NOMO-1 (cell line): ENCODE measurements at regions not wholly inside any gene's neighbourhood (a gene's known extent, or its start where the extent isn't known, plus 50 kb on each side); places are given as distances from the start of the nearest gene placed in this dataset.
"Not testable (repeated sequence)": the region's sequence is repeated elsewhere in the genome, so short reads cannot be mapped to it uniquely, and the experiment has no call there.

ENCODE experiments used
- DNase-seq, 2 experiments: peaks; one replicate each; lab custom pipeline; 2025; ENCODE audit not compliant: unreplicated experiment in 2 of 2; lab: John Stamatoyannopoulos, UW

GRCh38 chr14:101250948-101251811, 310.1 kb upstream of the DIO3 start:
- no peak for DNase-seq

GRCh38 chr14:101251812-101252442, 309.4 kb upstream of the DIO3 start:
- no peak for DNase-seq

- no peak for DNase-seq
Observed at GRCh38 chr14:101252443-101253214, 308.7 kb upstream of the DIO3 start.

DNA sequence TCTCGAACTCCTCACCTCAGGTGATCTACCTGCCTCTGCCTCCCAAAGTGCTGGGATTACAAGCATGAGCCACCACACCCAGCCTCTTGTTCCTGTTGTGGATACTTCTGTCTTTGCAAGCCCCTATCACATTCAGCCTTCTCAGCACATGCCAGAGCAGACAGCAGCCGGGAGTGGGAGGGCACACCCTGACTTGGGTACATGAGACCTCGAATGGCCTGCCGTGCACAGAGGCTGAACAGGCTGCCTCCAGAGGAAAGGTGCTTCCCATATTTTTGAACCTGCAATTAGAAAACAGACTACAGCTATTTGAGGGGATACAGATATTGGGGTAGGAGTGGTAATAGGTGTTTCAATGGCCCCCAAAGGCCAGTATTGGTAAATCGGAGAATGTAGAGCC, 307.3 kb upstream of the DIO3 start:
- DNase-seq: no peak

GRCh38 chr14:101254805-101255764, 306.2 kb upstream of the DIO3 start:
- DNase-seq: no peak

GRCh38 chr14:101255765-101256125, 305.6 kb upstream of the DIO3 start:
- no peak for DNase-seq

GRCh38 chr14:101256266-101256665, 305.0 kb upstream of the DIO3 start:
- DNase-seq: no peak

- no peak for DNase-seq
Observed at GRCh38 chr14:101257551-101257950, 303.7 kb upstream of the DIO3 start.

DNA sequence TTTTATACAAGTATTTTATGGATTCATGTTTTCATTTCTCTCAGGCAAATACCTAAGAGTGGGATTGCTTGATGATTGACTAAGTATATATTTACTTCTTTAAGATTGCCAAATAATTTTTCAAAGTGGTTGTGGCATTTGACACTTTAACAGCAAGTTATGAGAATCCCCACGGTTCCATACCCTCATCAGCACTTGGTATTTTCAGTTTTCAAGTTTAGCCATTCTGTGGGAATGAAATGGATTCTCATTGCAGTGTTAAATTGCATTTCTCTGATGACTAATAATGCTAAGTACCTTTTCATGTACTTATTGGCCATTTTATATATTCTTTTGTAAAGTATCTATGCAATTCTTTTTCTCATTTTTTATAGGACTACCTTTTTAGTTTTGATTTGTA, 301.5 kb upstream of the DIO3 start:
- no peak for DNase-seq

DNA sequence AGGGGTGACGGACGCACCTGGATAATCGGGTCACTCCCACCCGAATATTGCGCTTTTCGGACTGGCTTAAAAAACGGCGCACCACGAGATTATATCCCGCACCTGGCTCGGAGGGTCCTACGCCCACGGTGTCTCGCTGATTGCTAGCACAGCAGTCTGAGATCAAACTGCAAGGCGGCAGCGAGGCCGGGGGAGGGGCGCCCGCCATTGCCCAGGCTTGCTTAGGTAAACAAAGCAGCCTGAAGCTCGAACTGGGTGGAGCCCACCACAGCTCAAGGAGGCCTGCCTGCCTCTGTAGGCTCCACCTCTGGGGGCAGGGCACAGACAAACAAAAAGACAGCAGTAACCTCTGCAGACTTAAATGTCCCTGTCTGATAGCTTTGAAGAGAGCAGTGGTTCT, 294.9 kb upstream of the DIO3 start:
- DNase-seq: not testable (repeated sequence)

DNA sequence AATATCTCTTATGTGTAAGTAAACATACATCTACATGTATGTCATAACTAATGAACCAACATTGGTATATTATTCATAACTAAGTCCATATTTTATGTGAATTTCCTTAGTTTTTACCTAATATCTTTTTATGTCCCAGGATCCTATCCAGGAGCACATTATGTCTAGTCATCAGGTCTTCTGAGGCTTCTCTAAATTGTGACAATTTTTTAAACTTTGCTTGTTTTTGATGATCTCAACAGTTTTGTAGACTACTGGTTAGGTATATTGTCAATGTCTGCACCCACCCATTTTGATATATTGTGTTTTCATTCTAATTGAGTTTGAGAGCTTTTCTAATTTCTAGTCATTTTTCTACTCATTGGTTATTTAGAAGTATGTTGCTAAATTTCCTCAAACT, 288.2 kb upstream of the DIO3 start:
- DNase-seq: no peak

DNA sequence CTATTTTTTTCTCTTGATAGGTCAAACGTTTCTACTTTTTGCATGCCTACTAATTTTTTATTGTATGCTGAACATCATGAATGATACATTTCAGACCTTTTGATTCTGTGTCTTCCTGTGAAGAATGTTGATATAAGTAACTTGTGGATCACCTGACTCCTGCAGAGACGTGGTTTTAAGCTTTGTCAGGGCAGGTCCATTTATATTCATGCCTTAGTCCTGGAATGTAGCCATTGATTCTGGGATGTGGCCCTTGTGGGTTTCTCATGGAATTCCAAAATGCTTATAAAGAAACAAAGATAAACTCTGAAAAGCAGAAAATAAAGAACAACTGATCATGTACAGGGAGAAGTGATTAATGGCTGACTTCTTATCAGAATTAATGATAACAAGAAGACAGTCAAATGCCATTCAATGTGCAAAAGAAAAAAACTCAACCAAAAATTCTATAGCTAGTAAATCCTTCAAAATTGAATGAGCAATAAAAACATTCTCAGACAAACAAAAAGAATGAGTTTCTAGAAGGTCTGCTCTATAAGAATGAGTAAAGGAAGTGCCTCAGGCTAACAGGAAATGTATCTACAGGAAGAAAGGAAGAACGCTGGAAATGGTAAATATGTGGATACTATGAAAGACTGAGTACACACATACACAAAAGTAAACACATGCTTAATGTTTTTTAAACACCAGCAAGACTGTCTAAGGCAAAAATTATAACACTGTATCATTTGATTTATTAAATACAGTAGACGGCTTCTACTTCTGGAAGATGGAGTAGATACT, 284.8 kb upstream of the DIO3 start:
- DNase-seq: no peak

- DNase-seq: no peak
Observed at GRCh38 chr14:101282418-101282817, 278.9 kb upstream of the DIO3 start.

DNA sequence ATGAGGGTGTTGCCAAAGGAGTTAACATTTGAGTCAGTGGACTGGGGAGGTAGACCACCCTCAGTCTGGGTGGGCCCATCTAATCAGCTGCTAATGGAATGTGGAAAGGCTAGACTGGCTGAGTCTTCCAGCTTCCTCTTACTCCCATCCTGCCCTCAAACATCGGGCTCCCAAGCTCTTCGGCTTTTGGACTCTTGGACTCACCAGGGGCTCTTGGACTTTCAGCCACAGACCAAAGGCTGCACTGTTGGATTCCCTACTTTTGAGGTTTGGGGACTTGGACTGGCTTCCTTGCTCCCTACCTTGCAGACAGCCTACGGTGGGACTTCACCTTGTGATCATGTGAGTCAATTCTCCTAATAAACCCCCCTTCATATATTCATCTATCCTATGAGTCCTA, 276.6 kb upstream of the DIO3 start:
- DNase-seq: no peak

GRCh38 chr14:101286271-101287018, 274.9 kb upstream of the DIO3 start:
- no peak for DNase-seq

DNA sequence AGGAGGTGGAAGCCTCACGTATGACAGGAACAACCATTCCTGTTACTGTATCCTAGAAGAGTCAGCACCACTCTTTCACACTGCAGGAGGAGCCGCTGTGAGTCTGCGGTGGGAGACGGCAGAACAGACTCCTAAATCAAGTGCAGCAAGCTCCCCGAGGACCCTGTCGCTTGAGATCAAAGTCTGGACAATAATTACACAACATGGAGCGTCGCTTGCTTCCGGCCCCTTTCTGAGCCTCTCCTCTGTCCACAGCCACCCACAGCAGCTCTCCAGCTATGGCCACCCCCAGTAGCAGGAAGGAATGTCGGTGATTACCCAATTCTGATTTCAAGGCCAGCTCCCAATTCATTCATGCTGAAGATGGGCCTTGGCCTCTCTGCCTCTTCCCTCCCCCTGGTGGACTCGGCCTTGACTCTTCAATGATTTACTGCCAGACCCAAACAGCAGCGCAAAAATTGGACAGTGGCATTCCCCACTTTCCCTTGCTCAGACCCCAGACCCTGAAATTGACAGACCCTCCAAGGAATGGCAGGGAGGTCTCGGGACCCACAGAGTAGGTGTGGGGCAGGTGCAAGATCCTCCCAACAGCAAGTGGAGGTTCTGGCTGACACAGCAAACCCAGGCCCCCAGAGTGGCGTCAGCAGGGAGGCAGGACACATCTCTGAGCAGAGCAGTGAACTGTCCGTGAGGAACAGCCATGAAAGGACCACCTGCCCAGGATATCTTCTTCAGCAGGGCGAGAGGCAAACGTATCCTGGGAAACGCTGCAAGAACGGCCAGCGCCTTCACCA, 272.7 kb upstream of the DIO3 start:
- DNase-seq: no peak

DNA sequence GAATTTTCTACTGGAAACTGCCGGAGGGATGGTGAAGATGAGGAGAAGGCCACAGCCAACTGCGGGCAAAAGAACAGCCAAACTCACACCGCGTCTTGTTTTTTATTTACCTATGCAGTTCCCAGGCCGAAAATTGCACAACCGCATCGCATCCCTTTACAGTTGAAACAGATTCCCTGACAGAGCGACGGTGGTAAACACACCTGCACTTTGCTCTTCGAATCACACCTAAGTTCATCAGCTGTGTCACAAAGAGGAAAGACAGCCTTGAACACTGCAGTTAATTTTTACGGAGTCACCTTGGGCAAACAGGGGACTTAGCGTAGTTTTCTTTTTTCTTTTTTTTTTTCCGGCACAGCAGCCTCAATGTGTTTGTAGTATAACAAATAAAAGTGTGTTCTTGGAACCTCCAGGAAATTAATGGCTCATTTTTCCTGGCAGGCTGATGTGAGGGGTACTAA, 272.0 kb upstream of the DIO3 start:
- DNase-seq: no peak

DNA sequence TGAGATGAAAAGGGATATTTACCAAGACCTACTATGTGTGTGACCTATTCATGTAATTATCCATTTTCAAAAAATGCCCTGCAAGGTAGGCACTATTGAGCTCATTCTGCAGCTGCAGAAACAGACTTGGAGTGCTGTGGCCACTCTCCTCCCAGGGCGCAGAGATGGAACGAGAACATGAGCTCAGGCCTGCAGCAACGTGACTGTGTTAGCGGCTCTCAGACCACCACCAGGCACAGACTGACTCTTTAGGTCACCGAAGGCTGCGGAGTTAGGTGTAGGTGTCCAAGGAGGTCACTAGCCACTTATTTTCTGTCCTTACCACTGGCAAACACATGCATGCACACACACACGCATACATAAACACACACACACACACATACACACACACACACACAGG, 271.4 kb upstream of the DIO3 start:
- DNase-seq: no peak
